Lung microvascular endothelial cell (primary cell): ENCODE measurements at regions not wholly inside any gene's neighbourhood (a gene's known extent, or its start where the extent isn't known, plus 50 kb on each side); places are given as distances from the start of the nearest gene placed in this dataset.
"Not testable (repeated sequence)": the region's sequence is repeated elsewhere in the genome, so short reads cannot be mapped to it uniquely, and the experiment has no call there.

Experiments
- DNase-seq, 2 donors: peaks; one replicate each; pipeline versions ENCODE4 v3.0.0 to v3.0.0-alpha.2; 2010; ENCODE audit warnings: low read depth in 2 of 2

DNA sequence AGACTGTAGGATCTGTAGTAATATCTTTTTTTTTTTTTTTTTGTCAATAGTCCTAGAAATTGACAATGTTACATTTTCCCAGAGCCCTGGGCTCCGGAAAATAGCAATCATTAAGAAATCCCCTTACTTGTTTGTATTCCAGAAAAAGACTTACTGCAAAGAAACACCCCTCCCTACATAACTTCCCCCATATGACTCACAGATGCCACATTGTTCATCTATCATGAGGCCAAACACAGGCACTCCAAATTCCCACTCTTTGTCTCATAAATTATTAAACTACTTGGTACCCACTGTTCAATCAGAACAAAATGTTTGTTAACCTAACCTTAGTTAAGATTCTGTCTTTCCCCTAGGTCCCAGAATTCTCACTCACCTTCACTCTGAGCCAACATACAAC is 53.5 kb downstream of the TEX51 start:
- DNase-seq = no peak

DNA sequence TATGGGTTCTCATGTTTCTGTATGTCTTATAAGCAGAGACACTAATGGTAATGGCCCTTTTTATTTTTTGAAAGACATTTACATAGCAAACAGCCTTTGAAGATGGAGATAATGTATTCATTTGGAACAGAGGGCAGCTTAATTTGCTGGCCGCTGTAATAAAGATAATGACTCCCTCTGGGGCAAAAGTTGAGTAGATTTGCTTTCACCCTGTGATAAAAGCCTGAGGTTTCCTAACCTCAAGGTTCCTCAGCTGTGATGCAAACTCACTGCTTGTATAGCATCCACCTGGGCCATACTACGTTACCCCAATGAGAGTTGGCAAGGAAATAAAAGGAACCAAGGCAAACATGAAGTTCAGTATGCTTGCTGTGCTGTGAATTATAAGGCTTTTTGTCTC is 54.8 kb downstream of the TEX51 start:
- no peak for DNase-seq

DNA sequence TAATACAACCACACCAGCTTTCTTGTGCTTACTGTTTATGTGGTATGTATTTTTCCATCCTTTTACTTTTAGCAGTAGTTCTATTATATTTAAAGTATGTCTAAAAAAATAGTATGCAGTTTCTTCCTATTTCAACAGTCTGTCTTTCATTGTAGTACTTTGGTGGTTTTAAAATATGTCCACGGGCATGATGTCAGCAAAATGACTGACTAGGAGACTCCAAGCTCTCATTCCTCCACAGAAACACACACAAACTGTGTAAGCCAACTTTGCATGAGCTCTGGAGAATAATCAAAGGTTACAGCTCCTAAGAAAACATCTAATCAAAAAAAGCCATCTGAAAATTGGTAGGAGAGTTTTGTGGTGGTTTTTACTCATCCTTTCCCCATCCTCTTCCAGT is 56.1 kb downstream of the TEX51 start:
- no peak for DNase-seq

DNA sequence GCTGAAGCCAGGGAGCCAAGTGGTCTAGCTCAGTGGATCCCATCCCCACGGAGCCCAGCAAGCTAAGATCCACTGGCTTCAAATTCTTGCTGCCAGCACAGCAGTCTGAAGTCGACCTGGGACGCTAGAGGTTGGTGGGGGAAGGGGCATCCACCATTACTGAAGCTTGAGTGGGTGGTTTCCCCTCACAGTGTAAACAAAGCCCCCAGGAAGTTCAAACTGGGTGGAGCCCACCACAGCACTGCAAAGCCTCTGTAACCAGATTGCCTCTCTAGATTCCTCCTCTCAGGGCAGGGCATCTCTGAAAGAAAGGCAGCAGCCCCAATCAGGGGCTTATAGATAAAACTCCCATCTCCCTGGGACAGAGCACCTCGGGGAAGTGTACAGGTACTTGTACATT is 58.1 kb downstream of the TEX51 start:
- DNase-seq = not testable (repeated sequence)

DNA sequence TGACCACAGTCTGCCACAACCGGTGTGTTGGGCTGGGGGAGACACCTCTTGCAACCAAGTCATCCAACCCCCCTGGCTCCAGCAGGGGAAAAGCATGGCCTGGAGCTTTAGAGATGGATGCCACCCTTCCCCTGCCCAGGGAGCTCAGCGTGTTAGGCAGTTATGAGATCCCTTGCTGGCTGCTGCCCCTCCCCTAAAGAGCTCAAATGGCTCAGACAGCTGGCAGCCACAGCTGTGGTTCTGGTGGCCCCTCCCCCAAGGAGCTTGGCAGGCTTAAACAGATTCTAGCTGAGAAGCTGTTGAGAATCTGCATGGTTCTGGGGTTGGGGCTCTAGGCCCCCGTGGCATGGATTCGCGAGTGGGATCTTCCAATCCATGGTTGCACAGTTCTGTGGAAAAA is 64.7 kb downstream of the TEX51 start:
- no peak for DNase-seq

DNA sequence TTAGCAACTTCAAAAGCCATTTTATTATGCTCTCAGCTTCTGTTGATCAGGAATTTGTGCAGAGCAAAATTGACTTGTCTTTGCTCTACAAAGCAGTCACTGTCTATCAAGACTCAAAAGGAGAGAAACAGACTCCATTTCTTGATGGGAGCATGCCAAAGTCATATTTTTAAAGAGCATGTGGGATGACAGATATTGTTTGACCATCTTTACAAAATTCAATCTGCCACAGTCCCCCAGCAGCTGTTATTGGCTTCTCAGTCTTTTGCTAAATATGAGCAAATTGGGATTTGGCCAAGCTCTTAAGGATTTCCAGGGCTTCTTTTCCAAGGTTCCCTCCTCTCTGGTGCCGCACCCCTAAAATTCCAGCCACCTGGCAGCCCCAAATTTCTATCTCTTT is 67.9 kb downstream of the TEX51 start:
- DNase-seq = no peak

DNA sequence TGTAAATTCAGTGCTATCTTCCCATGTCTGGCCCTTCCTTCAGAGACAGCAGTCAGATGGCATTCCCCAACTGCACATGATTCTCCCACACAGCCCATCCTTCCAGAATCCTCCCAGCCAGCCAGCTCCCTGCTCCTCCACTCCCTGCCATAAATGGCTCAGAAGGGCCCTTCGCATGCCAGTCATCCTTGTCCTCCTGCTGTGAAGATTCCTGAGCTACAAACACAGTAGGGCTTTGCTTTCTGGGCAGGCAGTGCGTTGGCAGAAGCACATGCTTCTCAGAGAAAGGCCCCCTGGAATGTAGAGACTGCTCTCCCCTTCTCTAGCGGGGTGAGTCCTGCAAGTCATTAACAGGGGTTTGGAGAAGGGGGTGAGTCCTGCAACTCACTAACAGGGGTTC is 71.9 kb downstream of the TEX51 start:
- no peak for DNase-seq

DNA sequence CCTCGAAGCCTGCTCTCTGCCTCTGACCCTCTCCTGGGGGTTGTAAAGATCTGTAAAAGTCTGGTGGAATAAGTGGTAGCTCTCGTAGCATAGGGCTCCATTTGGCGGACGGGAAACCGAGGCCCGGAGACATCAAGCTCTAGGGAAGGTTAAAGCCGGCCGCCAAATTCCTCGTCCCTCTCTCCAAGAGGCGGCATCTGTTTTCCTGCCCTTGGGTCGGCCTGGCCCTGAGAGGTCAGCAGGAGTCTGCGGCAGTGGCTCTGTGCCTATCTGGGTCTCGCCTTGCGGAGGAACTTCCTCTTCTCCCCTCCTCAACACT is 72.4 kb downstream of the TEX51 start:
- no peak for DNase-seq

DNA sequence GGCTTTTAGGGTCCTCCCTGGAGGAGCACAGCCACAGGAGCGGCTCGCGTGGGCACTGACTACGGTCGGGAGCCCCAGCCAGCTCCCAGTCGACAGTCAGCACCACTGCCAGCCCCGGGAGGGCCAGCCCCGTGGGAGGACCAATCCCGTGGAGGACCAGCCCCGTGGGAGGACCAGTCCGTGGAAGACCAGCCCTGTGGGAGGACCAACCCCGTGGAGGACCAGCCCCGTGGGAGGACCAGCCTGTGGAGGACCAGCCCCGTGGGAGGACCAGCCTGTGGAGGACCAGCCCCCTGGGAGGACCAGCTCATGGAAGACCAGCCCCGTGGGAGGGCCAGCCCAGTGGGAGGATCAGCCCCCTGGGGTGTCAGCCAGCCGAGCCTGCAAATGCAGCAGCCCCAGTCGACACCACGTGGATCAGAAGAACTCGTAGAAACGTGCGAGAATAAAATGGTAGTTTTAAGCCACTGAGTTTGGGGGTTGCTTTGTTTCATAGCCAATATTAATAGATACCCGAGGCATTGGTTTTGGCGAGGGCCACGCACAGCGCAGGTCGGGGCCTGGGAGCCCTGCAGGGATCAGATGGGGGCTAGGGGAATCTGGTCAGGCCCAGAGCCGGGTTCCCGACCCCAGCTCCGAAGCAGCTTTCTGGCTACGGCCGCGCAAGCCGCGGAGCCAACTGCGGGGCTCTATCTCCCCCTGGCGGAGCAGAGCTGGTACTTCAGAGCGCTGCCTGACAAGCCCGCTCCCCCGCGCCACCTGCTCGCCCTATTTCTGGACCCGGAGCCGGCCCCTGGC is 73.0 kb downstream of the TEX51 start:
- peak; percentile 71 to 83 for DNase-seq

DNA sequence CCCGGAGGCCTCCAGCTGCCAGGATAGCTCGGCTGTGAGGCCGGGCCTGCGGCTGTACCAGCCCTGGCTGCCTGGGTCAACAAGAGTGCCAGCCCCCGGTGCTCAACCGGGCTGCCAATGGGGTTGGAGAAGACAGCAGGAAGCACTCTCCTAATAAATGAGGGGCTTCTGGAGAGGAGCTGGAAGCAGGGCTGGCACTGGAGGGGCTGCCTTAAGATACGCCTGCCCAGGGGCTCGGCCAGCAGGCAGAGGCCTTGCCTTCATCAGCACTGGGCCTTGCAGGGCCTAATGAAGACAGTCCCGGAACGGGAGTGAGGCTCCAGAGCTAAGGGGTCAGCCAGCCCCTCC is 73.6 kb downstream of the TEX51 start:
- DNase-seq = no peak

DNA sequence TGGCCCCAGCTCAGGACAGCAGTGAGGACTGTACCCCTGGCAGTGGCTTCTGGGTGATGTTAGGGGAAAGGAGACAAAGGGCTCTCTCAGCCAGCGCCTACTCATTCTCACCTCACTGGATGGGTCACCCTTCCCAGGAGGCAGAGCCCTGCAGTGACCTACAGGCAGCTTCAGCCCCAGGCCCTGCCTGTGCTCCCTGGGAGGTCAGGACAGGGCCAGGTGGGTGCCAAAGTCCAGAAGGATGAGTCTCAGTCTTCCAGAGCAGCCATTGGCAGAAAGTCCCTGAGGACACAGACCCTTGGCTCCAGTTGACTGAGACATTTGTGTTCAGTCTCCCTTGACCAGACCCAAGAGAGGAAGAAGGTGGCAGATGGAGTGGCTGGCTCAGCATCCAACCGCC is 75.1 kb downstream of the TEX51 start:
- DNase-seq = no peak

DNA sequence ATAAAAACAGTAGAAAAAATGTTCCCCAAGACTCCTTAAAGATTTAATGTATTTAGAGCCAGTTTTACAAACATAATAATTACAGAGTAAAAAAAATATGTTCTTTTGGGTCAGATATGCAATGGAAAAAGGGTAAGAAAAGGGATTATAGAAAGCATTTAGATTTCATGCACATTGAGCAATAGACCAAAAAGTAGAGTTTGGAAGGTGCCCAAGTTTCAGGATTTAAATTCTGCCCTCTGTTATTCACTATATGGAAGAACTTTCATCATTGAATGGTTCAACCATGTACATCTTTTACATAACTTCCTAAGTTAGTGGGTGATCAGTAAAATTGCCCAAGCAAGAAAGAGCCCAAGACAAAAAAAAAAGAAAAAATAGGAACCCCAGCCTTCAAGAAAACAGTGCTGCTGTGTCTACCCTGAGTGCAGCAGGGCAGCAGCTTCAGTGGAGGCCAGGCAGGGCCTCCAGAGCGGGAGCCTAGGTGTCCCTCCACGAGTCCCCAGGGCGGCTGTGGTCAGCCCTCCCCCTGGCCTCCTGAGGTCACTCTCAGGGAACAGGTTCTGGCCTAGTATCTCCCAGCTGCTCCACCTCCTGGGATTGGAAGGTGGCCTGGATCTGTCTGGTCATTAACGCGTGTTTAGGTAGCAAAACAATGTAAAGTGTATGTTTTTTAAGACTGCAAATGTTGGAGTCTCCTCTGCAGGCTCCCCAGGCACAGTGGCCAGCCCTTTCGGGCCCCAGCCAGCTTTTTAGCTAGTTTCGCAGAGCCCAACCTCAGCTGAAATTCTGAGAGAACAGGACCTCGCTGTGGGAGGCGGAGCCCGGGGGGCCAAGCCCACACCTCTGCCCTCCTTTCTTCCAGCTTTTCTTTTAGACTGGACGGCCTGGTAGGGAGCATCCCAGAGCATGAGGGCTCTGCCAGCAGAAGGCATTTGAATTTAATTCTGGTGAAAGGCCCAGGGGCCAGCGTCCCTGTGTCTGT is 77.3 kb downstream of the TEX51 start:
- no peak for DNase-seq

DNA sequence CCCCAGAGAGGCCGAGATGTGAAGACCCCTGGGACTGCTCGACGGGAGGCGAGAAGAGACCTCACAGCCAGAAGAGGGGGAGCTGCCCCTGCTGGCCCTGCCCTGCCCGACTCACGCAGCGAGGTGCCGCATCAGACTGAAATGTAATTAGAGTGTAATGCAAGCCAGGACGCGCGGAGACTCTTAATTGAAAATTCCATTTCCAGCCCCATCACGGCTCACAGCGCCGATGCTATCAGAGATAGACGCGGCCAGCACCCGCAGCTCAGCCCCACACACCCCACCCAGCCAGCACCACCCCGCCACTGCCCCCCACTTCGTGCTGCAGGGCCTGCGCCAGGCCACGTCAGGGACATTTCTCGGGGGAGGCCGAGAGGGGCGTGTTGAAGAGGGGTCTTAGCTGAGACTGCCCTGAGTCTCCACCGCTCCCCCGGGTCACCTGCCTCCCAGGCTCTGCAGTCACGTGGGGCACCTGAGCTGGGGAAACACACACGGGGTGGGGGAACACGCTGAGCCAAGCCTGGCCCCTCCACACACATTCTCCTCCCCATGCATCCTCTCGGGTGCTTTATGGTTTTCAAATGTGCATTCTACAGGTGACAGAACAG is 78.1 kb downstream of the TEX51 start:
- no peak for DNase-seq

DNA sequence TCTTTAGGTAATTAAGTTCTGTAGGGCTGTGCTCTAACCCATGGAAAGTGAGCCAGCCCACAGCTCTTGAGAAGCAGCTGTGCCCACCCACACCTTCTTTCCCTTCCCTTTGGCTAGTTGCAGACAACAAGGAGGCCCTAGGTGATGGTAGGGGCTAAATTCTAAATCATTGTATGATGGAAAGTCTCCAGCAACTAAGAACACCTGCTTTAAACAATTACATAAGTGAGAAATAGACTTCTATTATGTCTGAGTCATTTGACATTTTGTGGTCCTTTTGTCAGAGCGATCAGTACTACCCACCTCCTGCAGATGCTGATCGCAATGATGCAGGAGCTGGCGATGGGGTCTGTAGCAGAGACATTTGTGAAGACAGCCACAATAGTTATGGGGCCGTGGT is 79.6 kb downstream of the TEX51 start:
- no peak for DNase-seq

DNA sequence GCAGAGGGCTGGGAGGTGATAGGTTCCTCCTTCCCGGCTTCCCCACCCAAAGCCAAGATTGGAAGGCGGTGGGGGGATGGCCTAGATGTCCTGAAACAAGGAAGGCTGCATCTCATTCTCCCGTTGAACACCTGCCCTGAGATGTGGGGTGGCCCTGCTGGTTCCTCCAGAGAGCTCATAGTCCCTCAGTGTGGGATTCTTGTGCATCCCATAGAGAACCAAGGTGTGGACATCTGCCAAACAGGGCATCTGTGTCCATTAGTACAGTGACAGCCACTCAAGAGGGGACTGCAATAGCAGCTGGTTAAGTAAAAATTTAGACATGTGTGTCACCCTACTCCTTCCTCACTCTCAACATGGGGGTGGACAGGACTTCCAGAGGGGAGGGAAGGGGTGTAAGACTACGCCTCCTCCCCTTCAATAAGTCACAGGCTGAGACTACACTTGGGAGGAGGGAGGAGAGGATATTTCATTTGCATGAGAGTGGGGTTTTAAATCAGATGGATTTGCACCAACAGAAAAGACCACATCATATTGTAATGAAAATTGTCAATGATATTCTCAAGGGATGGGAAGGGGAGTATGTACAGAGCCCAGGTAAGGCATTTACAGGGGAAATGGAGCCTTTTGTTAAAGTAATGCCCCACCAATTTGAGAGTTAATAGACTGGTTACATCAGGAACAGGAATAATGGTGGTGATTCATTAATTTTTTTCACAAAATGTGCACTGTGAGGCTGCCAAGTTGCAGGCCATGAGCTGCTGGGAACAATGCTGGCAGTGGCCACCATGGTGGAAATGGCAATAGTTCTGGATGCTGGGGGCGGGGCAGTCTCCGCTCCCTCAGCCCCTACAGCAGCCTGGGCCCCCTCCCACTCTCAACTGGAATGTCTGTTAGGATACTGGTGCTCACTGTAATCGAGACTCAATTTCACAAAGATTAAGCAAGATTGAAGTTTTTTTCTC is 80.6 kb downstream of the TEX51 start:
- peak in 1 of 2 donors; percentile 49 for DNase-seq

DNA sequence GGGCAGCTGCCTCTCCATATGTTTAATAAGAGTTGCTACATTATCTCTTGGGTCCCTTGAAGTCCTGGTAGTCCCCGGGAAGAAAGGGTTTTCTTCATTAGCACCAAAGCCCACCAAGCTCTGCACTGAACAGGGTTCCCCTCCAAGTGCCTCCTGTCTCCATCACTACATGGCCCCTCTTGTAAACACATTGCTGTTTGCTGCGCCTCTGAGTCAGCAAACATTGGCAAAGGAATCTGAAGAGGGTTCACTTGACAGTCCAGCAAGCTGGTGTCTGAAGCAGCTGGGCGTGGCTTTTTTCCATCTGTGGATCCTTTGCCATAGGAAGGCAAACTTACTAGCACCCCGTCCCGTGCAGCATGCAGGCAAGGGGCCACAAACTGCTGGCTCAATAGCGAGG is 82.8 kb downstream of the TEX51 start:
- no peak for DNase-seq

DNA sequence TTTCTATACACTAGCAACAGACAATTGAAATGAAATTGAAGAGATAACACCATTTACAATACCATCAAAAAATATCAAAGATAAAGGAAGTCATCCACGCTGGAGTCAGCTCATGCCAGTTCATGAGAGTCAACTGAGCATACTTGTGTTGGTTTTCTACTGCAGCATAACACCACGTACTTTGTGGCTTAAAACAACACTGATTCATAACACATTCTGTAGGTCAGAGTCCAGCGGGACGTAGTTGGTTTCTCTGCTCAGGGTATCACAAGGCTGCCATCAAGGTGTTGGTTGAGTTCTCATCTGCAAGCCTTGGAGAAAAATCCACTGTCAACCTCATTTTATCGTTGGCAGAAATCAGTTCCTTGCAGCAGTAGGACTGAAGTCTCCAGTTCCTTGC is 84.2 kb downstream of the TEX51 start:
- no peak for DNase-seq

DNA sequence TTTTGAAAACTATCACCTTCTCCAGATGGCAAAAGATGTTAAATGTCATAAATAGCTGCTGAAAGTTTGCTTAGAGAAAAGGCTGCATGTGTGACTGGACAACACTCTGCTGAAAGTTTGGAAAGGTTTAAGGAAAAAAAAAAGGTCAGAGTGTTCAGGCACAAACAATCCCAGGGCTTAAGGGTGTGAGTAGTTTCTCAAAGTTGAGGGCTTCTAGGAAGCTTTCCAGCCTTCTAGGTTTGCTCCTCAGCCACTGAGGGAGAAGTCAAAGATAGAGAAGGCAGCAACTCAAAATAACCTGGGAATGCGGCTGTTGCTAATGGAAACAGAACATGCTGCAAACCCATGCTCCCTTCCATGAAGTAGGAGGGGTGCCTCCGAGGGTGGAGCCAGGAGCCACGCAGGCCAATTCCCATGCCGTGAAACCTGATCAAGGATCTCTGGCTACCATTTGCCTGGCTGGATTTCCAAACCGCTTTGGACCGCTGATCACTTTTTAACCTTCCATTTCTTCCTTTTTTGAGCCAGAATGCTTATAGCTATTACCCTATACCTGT is 88.0 kb downstream of the TEX51 start:
- no peak for DNase-seq

DNA sequence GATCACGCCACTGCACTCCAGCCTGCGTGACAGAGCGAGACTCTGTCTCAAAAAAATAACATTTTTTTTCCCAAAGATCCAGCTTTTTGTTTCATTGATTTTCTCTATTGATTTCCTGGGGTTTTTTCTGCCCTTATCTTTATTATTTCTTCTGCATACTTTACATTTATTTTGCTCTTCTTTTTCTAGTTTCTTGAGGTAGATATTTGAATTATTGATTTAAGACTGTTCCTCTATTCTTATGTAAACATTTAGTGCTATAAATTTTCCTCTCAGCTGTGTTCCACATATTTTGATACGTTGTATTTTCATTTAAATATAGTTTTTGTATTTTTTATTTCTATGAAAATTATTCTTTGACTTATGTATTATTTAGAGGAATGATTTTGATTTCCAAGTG is 89.8 kb downstream of the TEX51 start:
- no peak for DNase-seq

DNA sequence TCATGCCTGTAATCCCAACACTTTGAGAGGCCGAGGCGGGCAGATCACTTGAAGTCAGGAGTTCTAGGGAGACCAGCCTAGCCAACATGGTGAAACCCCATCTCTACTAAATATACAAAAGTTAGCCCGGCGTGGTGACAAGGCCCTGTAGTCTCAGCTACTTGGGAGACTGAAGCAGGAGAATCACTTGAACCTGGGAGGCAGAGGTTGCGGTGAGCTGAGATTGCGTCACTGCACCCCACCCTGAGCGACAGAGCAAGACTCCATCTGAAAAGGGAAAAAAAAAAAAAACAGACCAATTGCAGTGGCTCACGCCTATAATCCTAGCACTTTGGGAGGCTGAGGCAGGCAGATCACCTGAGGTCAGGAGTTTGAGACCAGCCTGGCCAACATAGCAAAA is 90.4 kb downstream of the TEX51 start:
- DNase-seq = not testable (repeated sequence)

DNA sequence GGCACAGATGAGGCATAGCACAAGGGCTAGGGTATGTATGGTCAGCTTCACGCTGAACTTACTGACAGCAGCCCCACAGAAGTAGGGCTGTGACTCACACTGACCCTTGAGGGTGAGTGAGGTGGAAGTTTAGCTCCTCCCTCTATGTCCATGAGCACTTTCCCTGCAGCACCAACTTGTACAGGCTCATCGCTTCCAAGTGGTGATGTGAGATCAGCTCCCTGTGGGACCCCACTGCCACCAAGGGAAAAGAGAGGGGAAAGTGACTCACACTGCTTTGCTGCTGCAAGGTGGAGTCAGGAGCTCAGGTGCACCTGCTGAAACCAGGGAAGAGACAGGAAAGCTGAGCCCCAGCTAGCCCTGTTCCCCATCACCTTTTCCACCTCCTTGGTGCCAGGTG is 91.5 kb downstream of the TEX51 start:
- no peak for DNase-seq
